ENCODE measurements at regions not wholly inside any gene's neighbourhood (a gene's known extent, or its start where the extent isn't known, plus 50 kb on each side); places are given as distances from the start of the nearest gene placed in this dataset.

- no peaks in the 10 kb centered on the region for H3K36me3 ChIP-seq (ENCODE audit: control insufficient read depth in 2 of 4, insufficient read depth in 4 of 4, low read length in 3 of 4)
- H2AFZ ChIP-seq (ENCODE audit: low read length) = no peak overlapping the region
- no peak overlapping the region for H2BK12ac ChIP-seq (ENCODE audit: low read depth, low read length)
- no peak overlapping the region for H4K8ac ChIP-seq (ENCODE audit: extremely low read depth, insufficient read depth, low read length)
- H3K23me2 ChIP-seq (ENCODE audit: low read depth, low read length) = no peaks in the 10 kb centered on the region
- H3K4me3 ChIP-seq (ENCODE audit: extremely low read depth in 1 of 4, insufficient read depth in 2 of 4, low read depth in 3 of 4, low read length in 4 of 4) = no peak overlapping the region
- H2BK120ac ChIP-seq (replicated peaks; ENCODE audit: low read depth, low read length) = no peak overlapping the region
- CTCF ChIA-PET (ENCODE audit: partially characterized antibody) = no interaction called here
- H2BK15ac ChIP-seq (ENCODE audit: low read length) = no peak overlapping the region
- H4K91ac ChIP-seq (replicated peaks; ENCODE audit: insufficient read length, low read length) = no peak overlapping the region
- no peak overlapping the region for H3K9ac ChIP-seq (replicated peaks in 1 of 4; ENCODE audit: extremely low read depth in 1 of 4, low read depth in 3 of 4, low read length in 3 of 4)
- H3K9me3 ChIP-seq (ENCODE audit: insufficient read depth in 2 of 2, low read depth in 1 of 2, low read length in 1 of 2) = no peaks in the 10 kb centered on the region
- H3K4me1 ChIP-seq (replicated peaks in 1 of 4; ENCODE audit: control insufficient read depth in 3 of 4, insufficient read depth in 4 of 4, low read length in 3 of 4) = no peaks in the 10 kb centered on the region
- no peak overlapping the region for H4K5ac ChIP-seq (ENCODE audit: insufficient read length, low read depth, low read length)
- no peak overlapping the region for H3K23ac ChIP-seq (ENCODE audit: insufficient read length)
- H3K4me2 ChIP-seq (ENCODE audit: insufficient read depth in 1 of 2, low read depth in 2 of 2, low read length in 2 of 2) = no peak overlapping the region
- H2BK5ac ChIP-seq (ENCODE audit: low read depth, low read length) = no peak overlapping the region
- no peak overlapping the region for H3K14ac ChIP-seq (ENCODE audit: insufficient read length)
- no peak for FAIRE-seq
- DNase-seq (ENCODE audit: low read depth in 1 of 2, low spot score in 2 of 2) = no peak
- no peaks in the 10 kb centered on the region for H4K20me1 ChIP-seq (replicated peaks in 1 of 2; ENCODE audit: control insufficient read depth in 1 of 2, insufficient read depth in 2 of 2, low read length in 2 of 2)
- H3K27ac ChIP-seq (ENCODE audit: low read depth, low read length) = no peak overlapping the region
- H3K79me2 ChIP-seq (ENCODE audit: control insufficient read depth in 1 of 2, insufficient read depth in 2 of 2, low read length in 2 of 2) = no peaks in the 10 kb centered on the region
- H3K79me1 ChIP-seq (ENCODE audit: low read depth, low read length) = no peaks in the 10 kb centered on the region
- no peak overlapping the region for H2BK20ac ChIP-seq (ENCODE audit: low read length)
- H3K27me3 ChIP-seq (replicated peaks in 1 of 4; ENCODE audit: control insufficient read depth in 3 of 4, extremely low read depth in 1 of 4, insufficient read depth in 3 of 4, low read length in 3 of 4) = no peaks in the 10 kb centered on the region
- H3K18ac ChIP-seq (ENCODE audit: extremely low read depth, low read length) = no peak overlapping the region
- TF ChIP-seq RFX5 (IDR thresholded peaks at IDR 0.05; ENCODE audit: borderline replicate concordance, low read depth, low read length) = no peak
- no peak for TF ChIP-seq SP2 (IDR thresholded peaks at IDR 0.05; ENCODE audit: low read length)
- no peak for TF ChIP-seq ASH2L (IDR thresholded peaks at IDR 0.05; ENCODE audit: low read length)
- TF ChIP-seq ZNF274 (IDR thresholded peaks at IDR 0.05; ENCODE audit: borderline replicate concordance, extremely low read depth, low read length) = no peak
- TF ChIP-seq SAP30 (IDR thresholded peaks at IDR 0.05; ENCODE audit: insufficient read depth, insufficient replicate concordance, low read length) = no peak
- TF ChIP-seq SP4 (IDR thresholded peaks at IDR 0.05; ENCODE audit: low read length) = no peak
- no peak for TF ChIP-seq GTF2F1 (IDR thresholded peaks at IDR 0.05; ENCODE audit: borderline replicate concordance, low read depth, low read length)
- no peak for TF ChIP-seq YY1 (IDR thresholded peaks at IDR 0.05; ENCODE audit: low read depth, low read length)
- TF ChIP-seq JUN (IDR thresholded peaks at IDR 0.05; ENCODE audit: low read depth, low read length) = no peak
- TF ChIP-seq POU5F1 (IDR thresholded peaks at IDR 0.05; ENCODE audit: low read depth, low read length) = no peak
- no peak for TF ChIP-seq POLR2A (IDR thresholded peaks at IDR 0.05; ENCODE audit: control extremely low read depth in 1 of 2, low read depth in 2 of 2, low read length in 2 of 2)
- no peak for TF ChIP-seq EZH2 (IDR thresholded peaks at IDR 0.05; ENCODE audit: low read depth, low read length, severe bottlenecking)
- no peak for TF ChIP-seq RNF2 (IDR thresholded peaks at IDR 0.05; ENCODE audit: borderline replicate concordance, low read depth, low read length, missing control alignments, poor library complexity, severe bottlenecking)
- H3K56ac ChIP-seq (replicated peaks; ENCODE audit: insufficient read length, low read depth, low read length) = no peak overlapping the region
- H2AK5ac ChIP-seq (ENCODE audit: low read depth, low read length) = no peak overlapping the region
- POLR2A ChIA-PET (ENCODE audit: partially characterized antibody) = no interaction called here
- no peak overlapping the region for H3K4ac ChIP-seq (replicated peaks; ENCODE audit: insufficient read length, low read depth, low read length)
Measured at GRCh38 chr7:19610194-19610943, 98.5 kb downstream of the POLR1F start.

Data from H1 (cell line).